ENCODE measurements at regions not wholly inside any gene's neighbourhood (a gene's known extent, or its start where the extent isn't known, plus 50 kb on each side); places are given as distances from the start of the nearest gene placed in this dataset.

DNA sequence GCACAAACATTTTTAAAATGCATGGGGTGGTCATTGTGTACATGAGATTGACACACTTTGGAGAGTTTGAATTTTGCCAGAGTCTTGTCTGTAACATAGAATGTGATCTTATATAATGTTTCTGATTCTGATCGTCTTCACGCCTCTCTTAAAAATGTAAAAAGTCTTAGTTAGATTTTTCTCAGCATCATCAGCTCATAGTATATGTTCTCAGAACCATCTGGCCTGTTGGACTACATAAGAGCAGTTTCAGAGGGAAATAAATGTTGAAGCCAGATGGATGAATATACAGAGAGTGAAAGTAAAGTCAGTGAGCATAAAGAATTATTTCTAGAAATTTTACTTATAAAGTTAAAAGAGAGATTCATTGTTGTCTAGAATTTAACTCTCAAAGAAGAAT is 789.9 kb upstream of the MIR17HG start:
- H3K36me3 ChIP-seq (ENCODE audit: insufficient read depth): no peaks in the 10 kb centered on the region
- H3K79me2 ChIP-seq (replicated peaks; ENCODE audit: insufficient read depth): no peaks in the 10 kb centered on the region
- no peak overlapping the region for H3K4me3 ChIP-seq
- no peak overlapping the region for H3K4me3 Mint-ChIP-seq
- H3K9me3 Mint-ChIP-seq: no peaks in the 10 kb centered on the region; the same call in 2 of the 3 replicates
- no peaks in the 10 kb centered on the region for H3K36me3 Mint-ChIP-seq (ENCODE audit: low read depth)
- H3K27ac Mint-ChIP-seq: no peak overlapping the region
- H3K27me3 ChIP-seq (ENCODE audit: insufficient read depth): no peaks in the 10 kb centered on the region
- no peak overlapping the region for H2AFZ ChIP-seq
- TF ChIP-seq POLR2AphosphoS5 (IDR thresholded peaks at IDR 0.05; ENCODE audit: low read depth): no peak
- TF ChIP-seq EZH2 (IDR thresholded peaks at IDR 0.05; ENCODE audit: low read depth, unreplicated experiment): no peak
- TF ChIP-seq, protein P1, sequence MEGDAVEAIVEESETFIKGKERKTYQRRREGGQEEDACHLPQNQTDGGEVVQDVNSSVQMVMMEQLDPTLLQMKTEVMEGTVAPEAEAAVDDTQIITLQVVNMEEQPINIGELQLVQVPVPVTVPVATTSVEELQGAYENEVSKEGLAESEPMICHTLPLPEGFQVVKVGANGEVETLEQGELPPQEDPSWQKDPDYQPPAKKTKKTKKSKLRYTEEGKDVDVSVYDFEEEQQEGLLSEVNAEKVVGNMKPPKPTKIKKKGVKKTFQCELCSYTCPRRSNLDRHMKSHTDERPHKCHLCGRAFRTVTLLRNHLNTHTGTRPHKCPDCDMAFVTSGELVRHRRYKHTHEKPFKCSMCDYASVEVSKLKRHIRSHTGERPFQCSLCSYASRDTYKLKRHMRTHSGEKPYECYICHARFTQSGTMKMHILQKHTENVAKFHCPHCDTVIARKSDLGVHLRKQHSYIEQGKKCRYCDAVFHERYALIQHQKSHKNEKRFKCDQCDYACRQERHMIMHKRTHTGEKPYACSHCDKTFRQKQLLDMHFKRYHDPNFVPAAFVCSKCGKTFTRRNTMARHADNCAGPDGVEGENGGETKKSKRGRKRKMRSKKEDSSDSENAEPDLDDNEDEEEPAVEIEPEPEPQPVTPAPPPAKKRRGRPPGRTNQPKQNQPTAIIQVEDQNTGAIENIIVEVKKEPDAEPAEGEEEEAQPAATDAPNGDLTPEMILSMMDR (conservative IDR thresholded peaks at IDR 0.05; ENCODE audit: low read depth in 2 of 2): no peak
- ATAC-seq: no peak
- H3K4me1 Mint-ChIP-seq: peaks cover 7% of the 10 kb centered on the region; the same call in 2 of the 3 replicates
- no peak overlapping the region for H3K4me2 ChIP-seq
- H3F3A ChIP-seq (replicated peaks; ENCODE audit: low read depth): no peaks in the 10 kb centered on the region
- no peak for DNase-seq (ENCODE audit: low spot score)
- H3K27ac ChIP-seq (ENCODE audit: low read depth): no peak overlapping the region
- H4K20me1 ChIP-seq (replicated peaks; ENCODE audit: insufficient read depth): no peaks in the 10 kb centered on the region
- no peaks in the 10 kb centered on the region for H3K9me2 ChIP-seq (ENCODE audit: insufficient read depth)
- peaks cover 1% of the 10 kb centered on the region for H3K27me3 Mint-ChIP-seq (ENCODE audit: insufficient read depth, low read depth, poor library complexity)
- no peaks in the 10 kb centered on the region for H3K4me1 ChIP-seq (ENCODE audit: insufficient read depth)

DNA sequence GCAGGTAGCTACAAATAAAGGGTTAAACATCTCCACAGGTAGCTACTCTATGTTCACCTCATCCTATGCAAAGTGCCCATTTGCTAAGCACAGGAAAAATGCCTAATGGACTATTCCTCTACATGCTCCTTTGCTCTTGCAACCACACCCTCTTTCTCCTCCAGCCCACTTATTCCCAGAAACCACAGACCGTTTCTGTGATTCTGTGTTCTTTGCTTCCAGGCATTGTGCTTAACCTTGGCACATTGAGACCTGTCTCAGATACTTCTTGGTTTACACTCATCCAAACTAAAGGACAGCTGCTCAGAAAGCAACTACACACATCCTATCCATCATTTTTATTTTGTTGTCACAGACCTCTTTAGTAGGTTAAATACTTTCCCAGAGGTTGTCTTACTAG is 785.0 kb upstream of the MIR17HG start:
- H3K4me2 ChIP-seq: no peak overlapping the region
- H3K4me1 Mint-ChIP-seq: no peaks in the 10 kb centered on the region
- H3K79me2 ChIP-seq (replicated peaks; ENCODE audit: insufficient read depth): no peaks in the 10 kb centered on the region
- no peaks in the 10 kb centered on the region for H4K20me1 ChIP-seq (replicated peaks; ENCODE audit: insufficient read depth)
- H3K27ac Mint-ChIP-seq: no peak overlapping the region
- no peaks in the 10 kb centered on the region for H3K36me3 Mint-ChIP-seq (ENCODE audit: low read depth)
- peaks cover 1% of the 10 kb centered on the region for H3K27me3 Mint-ChIP-seq (ENCODE audit: insufficient read depth, low read depth, poor library complexity)
- H3K4me3 ChIP-seq: no peak overlapping the region
- H3K36me3 ChIP-seq (ENCODE audit: insufficient read depth): no peaks in the 10 kb centered on the region
- H3K27ac ChIP-seq (ENCODE audit: low read depth): no peak overlapping the region
- no peak overlapping the region for H2AFZ ChIP-seq
- no peaks in the 10 kb centered on the region for H3K9me3 Mint-ChIP-seq
- ATAC-seq (no peak), DNase-seq (ENCODE audit: low spot score) (no peak)
- no peaks in the 10 kb centered on the region for H3F3A ChIP-seq (replicated peaks; ENCODE audit: low read depth)
- H3K27me3 ChIP-seq (ENCODE audit: insufficient read depth): no peaks in the 10 kb centered on the region
- no peaks in the 10 kb centered on the region for H3K9me2 ChIP-seq (ENCODE audit: insufficient read depth)
- TF ChIP-seq ZNF331 (CRISPR knock-in tag; IDR thresholded peaks at IDR 0.05; ENCODE audit: low read depth) (no peak), NANOG (IDR thresholded peaks at IDR 0.05; ENCODE audit: borderline replicate concordance) (no peak), ZNF114 (CRISPR knock-in tag; IDR thresholded peaks at IDR 0.05) (no peak), REST (IDR thresholded peaks at IDR 0.05; ENCODE audit: unreplicated experiment) (no peak), JUNB (IDR thresholded peaks at IDR 0.05; ENCODE audit: unreplicated experiment) (no peak)
- H3K4me1 ChIP-seq (ENCODE audit: insufficient read depth): no peaks in the 10 kb centered on the region
- H3K4me3 Mint-ChIP-seq: no peak overlapping the region

Measured in GM23338 (cell line).